WERI-Rb-1 (cell line): ENCODE measurements at regions not wholly inside any gene's neighbourhood (a gene's known extent, or its start where the extent isn't known, plus 50 kb on each side); places are given as distances from the start of the nearest gene placed in this dataset.

Experiments used
- DNase-seq: peaks from one replicate; pipeline ENCODE4 v3.0.0-alpha.2; 2020
- H3K27ac ChIP-seq: fragments of 250-450 bp; sonication (Bioruptor Pico); 2 replicates; pipeline ENCODE4 v1.5.1; 2020; ENCODE audit warnings: mild to moderate bottlenecking, moderate library complexity
- H3K27me3 ChIP-seq: fragments of 250-450 bp; sonication (Bioruptor Pico); 2 replicates; pipeline ENCODE4 v1.5.1; 2021; ENCODE audit warnings: mild to moderate bottlenecking, low read depth, moderate library complexity; ENCODE audit not compliant: insufficient read depth, severe bottlenecking
- H3K36me3 ChIP-seq: fragments of 250-450 bp; sonication (Bioruptor Pico); 2 replicates; pipeline ENCODE4 v1.5.1; 2020; ENCODE audit warnings: mild to moderate bottlenecking, moderate library complexity
- H3K4me3 ChIP-seq: 2 replicates; pipeline ENCODE4 v1.5.1; 2011; ENCODE audit warnings: low read depth, mild to moderate bottlenecking, control low read depth, low read length
- H3K9me3 ChIP-seq: fragments of 250-450 bp; sonication (Bioruptor Pico); 2 replicates; pipeline ENCODE4 v1.5.1; 2021; ENCODE audit warnings: mild to moderate bottlenecking, moderate library complexity; ENCODE audit not compliant: severe bottlenecking
- CTCF ChIP-seq: IDR thresholded peaks from 2 replicates; pipeline ENCODE4 v1.5.1; 2011; ENCODE audit warnings: low read depth, mild to moderate bottlenecking, control low read depth, inconsistent platforms, low read length

GRCh38 chr3:29164825-29165224 is 116.0 kb upstream of the RBMS3 start:
- Histone ChIP-seq H3K27ac (no peak overlapping the region), H3K27me3 (no peaks in the 10 kb centered on the region), H3K9me3 (no peaks in the 10 kb centered on the region), H3K36me3 (no peaks in the 10 kb centered on the region), H3K4me3 (no peak overlapping the region)
- no peak for DNase-seq
- TF ChIP-seq CTCF, result no peak

- no peak overlapping the region for H3K4me3 ChIP-seq
- DNase-seq, result no peak
- H3K36me3 ChIP-seq, result no peaks in the 10 kb centered on the region
- no peaks in the 10 kb centered on the region for H3K27me3 ChIP-seq
- H3K27ac ChIP-seq, result no peak overlapping the region
- H3K9me3 ChIP-seq, result no peaks in the 10 kb centered on the region
- TF ChIP-seq CTCF, result no peak
Observed at GRCh38 chr3:29167180-29167579, 113.7 kb upstream of the RBMS3 start.

GRCh38 chr3:29168081-29168480 is 112.8 kb upstream of the RBMS3 start:
- H3K9me3 ChIP-seq, result no peaks in the 10 kb centered on the region
- no peaks in the 10 kb centered on the region for H3K36me3 ChIP-seq
- TF ChIP-seq CTCF, result no peak
- no peak overlapping the region for H3K27ac ChIP-seq
- H3K4me3 ChIP-seq, result no peak overlapping the region
- H3K27me3 ChIP-seq, result no peaks in the 10 kb centered on the region
- no peak for DNase-seq

- H3K27ac ChIP-seq, result no peak overlapping the region
- no peak overlapping the region for H3K4me3 ChIP-seq
- H3K36me3 ChIP-seq, result no peaks in the 10 kb centered on the region
- H3K9me3 ChIP-seq, result no peaks in the 10 kb centered on the region
- no peak for TF ChIP-seq CTCF
- H3K27me3 ChIP-seq, result no peaks in the 10 kb centered on the region
- no peak for DNase-seq
Observed at GRCh38 chr3:29168696-29169095, 112.2 kb upstream of the RBMS3 start.

GRCh38 chr3:29169451-29169850 is 111.4 kb upstream of the RBMS3 start:
- Histone ChIP-seq H3K4me3 (no peak overlapping the region), H3K9me3 (no peaks in the 10 kb centered on the region), H3K27ac (no peak overlapping the region), H3K36me3 (no peaks in the 10 kb centered on the region), H3K27me3 (no peaks in the 10 kb centered on the region)
- TF ChIP-seq CTCF, result no peak
- DNase-seq, result no peak

GRCh38 chr3:29171043-29171990 is 109.6 kb upstream of the RBMS3 start:
- Histone ChIP-seq H3K4me3 (no peak overlapping the region), H3K27me3 (no peaks in the 10 kb centered on the region), H3K9me3 (no peaks in the 10 kb centered on the region), H3K27ac (no peak overlapping the region), H3K36me3 (no peaks in the 10 kb centered on the region)
- no peak for TF ChIP-seq CTCF
- no peak for DNase-seq
